NCI-H2081 (cell line): ENCODE measurements at regions not wholly inside any gene's neighbourhood (a gene's known extent, or its start where the extent isn't known, plus 50 kb on each side); places are given as distances from the start of the nearest gene placed in this dataset.
"Not testable (repeated sequence)": the region's sequence is repeated elsewhere in the genome, so short reads cannot be mapped to it uniquely, and the experiment has no call there.

Source experiments
- DNase-seq, 2 experiments: peaks; one replicate each; lab custom pipeline; 2025; lab: John Stamatoyannopoulos, UW

GRCh38 chr3:73228959-73229358, 167.5 kb downstream of the EBLN2 start:
- DNase-seq: no peak

- no peak for DNase-seq
Measured at GRCh38 chr3:73234354-73235014, 173.0 kb downstream of the EBLN2 start.

GRCh38 chr3:73235768-73236167, 174.3 kb downstream of the EBLN2 start:
- no peak for DNase-seq

- no peak for DNase-seq
Measured at GRCh38 chr3:73236867-73237266, 175.4 kb downstream of the EBLN2 start.

GRCh38 chr3:73243740-73244139, 182.3 kb downstream of the EBLN2 start:
- no peak for DNase-seq

- no peak for DNase-seq
Measured at GRCh38 chr3:73245459-73245858, 184.0 kb downstream of the EBLN2 start.

GRCh38 chr3:73249047-73249446, 187.6 kb downstream of the EBLN2 start:
- peak in 1 of 2 experiments; percentile 13 for DNase-seq

- DNase-seq: no peak
Measured at GRCh38 chr3:73254062-73254461, 192.6 kb downstream of the EBLN2 start.

GRCh38 chr3:73255609-73256029, 194.2 kb downstream of the EBLN2 start:
- DNase-seq: peak in 1 of 2 experiments; percentile 63

GRCh38 chr3:73257186-73257585, 195.7 kb downstream of the EBLN2 start:
- DNase-seq: no peak

GRCh38 chr3:73258057-73258456, 196.6 kb downstream of the EBLN2 start:
- DNase-seq: no peak

- no peak for DNase-seq
Measured at GRCh38 chr3:73259291-73259690, 197.8 kb downstream of the EBLN2 start.

GRCh38 chr3:73259856-73260255, 198.4 kb downstream of the EBLN2 start:
- no peak for DNase-seq

GRCh38 chr3:73266558-73266957, 205.1 kb downstream of the EBLN2 start:
- not testable (repeated sequence) for DNase-seq

GRCh38 chr3:73269126-73269525, 207.7 kb downstream of the EBLN2 start:
- DNase-seq: not testable (repeated sequence)

- peak in 1 of 2 experiments; percentile 67 for DNase-seq
Measured at GRCh38 chr3:73270839-73271483, 209.5 kb downstream of the EBLN2 start.

- peak in 1 of 2 experiments; percentile 5 for DNase-seq
Measured at GRCh38 chr3:73273341-73273740, 211.9 kb downstream of the EBLN2 start.

GRCh38 chr3:73280746-73281145, 219.3 kb downstream of the EBLN2 start:
- DNase-seq: no peak

- DNase-seq: peak; percentile 26 to 65
Measured at GRCh38 chr3:73284472-73284871, 223.0 kb downstream of the EBLN2 start.

- no peak for DNase-seq
Measured at GRCh38 chr3:73291541-73291940, 230.1 kb downstream of the EBLN2 start.

- DNase-seq: peak in 1 of 2 experiments; percentile 9
Measured at GRCh38 chr3:73292220-73292619, 230.8 kb downstream of the EBLN2 start.

GRCh38 chr3:73294537-73294936, 233.1 kb downstream of the EBLN2 start:
- DNase-seq: no peak

- DNase-seq: no peak
Measured at GRCh38 chr3:73295876-73296635, 234.6 kb downstream of the EBLN2 start.
